ENCODE measurements at regions not wholly inside any gene's neighbourhood (a gene's known extent, or its start where the extent isn't known, plus 50 kb on each side); places are given as distances from the start of the nearest gene placed in this dataset.

DNA sequence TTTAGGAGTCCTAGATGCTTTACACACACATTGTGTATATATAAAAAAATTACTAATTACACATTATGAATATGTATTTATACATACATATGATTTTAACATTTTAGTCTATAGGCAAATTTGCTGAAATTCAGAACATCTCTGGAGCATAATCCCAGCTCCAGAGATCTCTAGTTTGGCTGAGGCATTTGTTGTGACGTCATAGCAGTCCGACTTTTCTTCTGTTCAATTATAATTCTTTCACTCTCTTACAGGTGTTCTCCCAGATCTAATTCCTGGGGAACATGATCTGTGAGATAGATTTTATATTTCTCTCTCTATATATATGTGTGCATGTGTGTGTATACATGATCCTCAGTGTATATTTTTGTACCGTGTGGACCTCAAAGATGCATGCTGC is 1876.2 kb downstream of the EFNA5 start:
- H3K4me2 ChIP-seq (ENCODE audit: low read length) = no peak overlapping the region
- no peaks in the 10 kb centered on the region for H3K36me3 ChIP-seq (ENCODE audit: control insufficient read depth in 1 of 2, insufficient read depth in 2 of 2, low read length in 2 of 2)
- POLR2A ChIA-PET = no interaction called here
- H3K27me3 ChIP-seq (ENCODE audit: insufficient read depth, low read length) = no peaks in the 10 kb centered on the region
- no peak overlapping the region for H3K4me3 ChIP-seq (replicated peaks in 1 of 2; ENCODE audit: low read depth in 1 of 2, low read length in 2 of 2)
- H3K9me2 ChIP-seq (ENCODE audit: insufficient read depth) = no peaks in the 10 kb centered on the region
- H4K20me1 ChIP-seq (ENCODE audit: insufficient read depth) = no peaks in the 10 kb centered on the region
- H3K4me1 ChIP-seq (ENCODE audit: control insufficient read depth in 1 of 2, insufficient read depth in 2 of 2, low read length in 2 of 2) = no peaks in the 10 kb centered on the region
- TF ChIP-seq, protein P1, sequence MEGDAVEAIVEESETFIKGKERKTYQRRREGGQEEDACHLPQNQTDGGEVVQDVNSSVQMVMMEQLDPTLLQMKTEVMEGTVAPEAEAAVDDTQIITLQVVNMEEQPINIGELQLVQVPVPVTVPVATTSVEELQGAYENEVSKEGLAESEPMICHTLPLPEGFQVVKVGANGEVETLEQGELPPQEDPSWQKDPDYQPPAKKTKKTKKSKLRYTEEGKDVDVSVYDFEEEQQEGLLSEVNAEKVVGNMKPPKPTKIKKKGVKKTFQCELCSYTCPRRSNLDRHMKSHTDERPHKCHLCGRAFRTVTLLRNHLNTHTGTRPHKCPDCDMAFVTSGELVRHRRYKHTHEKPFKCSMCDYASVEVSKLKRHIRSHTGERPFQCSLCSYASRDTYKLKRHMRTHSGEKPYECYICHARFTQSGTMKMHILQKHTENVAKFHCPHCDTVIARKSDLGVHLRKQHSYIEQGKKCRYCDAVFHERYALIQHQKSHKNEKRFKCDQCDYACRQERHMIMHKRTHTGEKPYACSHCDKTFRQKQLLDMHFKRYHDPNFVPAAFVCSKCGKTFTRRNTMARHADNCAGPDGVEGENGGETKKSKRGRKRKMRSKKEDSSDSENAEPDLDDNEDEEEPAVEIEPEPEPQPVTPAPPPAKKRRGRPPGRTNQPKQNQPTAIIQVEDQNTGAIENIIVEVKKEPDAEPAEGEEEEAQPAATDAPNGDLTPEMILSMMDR (IDR thresholded peaks at IDR 0.05 in 2 of 3, conservative IDR thresholded peaks at IDR 0.05 in 1 of 3; ENCODE audit: borderline replicate concordance in 1 of 3, insufficient read depth in 1 of 3, low read depth in 2 of 3, low read length in 2 of 3) = no peak
- TF ChIP-seq RAD21 (IDR thresholded peaks at IDR 0.05; ENCODE audit: low read depth) (no peak), ZNF274 (IDR thresholded peaks at IDR 0.05; ENCODE audit: low read depth, low read length) (no peak), TCF7L2 (IDR thresholded peaks at IDR 0.05; ENCODE audit: borderline replicate concordance, extremely low read depth, insufficient read depth, insufficient read length) (no peak), SIN3A (IDR thresholded peaks at IDR 0.05; ENCODE audit: low read depth) (no peak), ELF1 (IDR thresholded peaks at IDR 0.05; ENCODE audit: borderline replicate concordance, low read depth) (no peak), FOSL1 (IDR thresholded peaks at IDR 0.05; ENCODE audit: low read depth) (no peak)
- ATAC-seq (no peak), DNase-seq (ENCODE audit: low read depth, low spot score) (no peak)
- BruUV-seq (replicated peaks) = no TSS peak
- no peaks in the 10 kb centered on the region for H3K79me2 ChIP-seq (ENCODE audit: insufficient read depth, low read length)
- no peak overlapping the region for H3K9ac ChIP-seq (ENCODE audit: low read length)
- H2AFZ ChIP-seq (ENCODE audit: low read depth, low read length, poor library complexity, severe bottlenecking) = no peak overlapping the region
- H3K9me3 ChIP-seq (ENCODE audit: control insufficient read depth in 1 of 2, insufficient read depth in 1 of 2, low read depth in 1 of 2, low read length in 2 of 2) = no peaks in the 10 kb centered on the region
- no peak overlapping the region for H3K27ac ChIP-seq (ENCODE audit: low read depth, low read length)
- RAD21 ChIA-PET (ENCODE audit: low non-redundant PET in 1 of 2, low total read pairs in 2 of 2, uncharacterized antibody in 2 of 2, unreplicated experiment in 2 of 2) = no interaction called here
- intact Hi-C loops (cut with micrococcal nuclease) = no loop called here
- CTCF ChIA-PET = no interaction called here

DNA sequence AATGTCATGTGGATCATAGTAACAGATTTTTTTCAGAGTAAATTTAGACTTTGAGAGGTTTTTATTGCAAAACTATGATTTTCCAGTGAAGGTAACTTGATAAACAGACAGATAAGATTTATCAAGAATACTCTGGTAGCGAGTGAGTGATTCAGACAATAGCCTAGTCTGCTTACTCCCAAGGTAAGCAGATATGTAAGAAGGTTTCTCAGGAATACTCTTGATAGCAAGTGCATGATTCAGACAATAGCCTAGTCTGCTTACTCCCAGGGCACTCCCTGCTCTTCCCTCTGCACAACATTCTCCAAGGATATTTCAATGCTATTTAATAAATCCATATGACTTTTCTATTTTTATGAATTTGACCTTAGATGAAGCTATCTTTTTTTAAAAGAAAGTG is 1881.5 kb downstream of the EFNA5 start:
- H3K36me3 ChIP-seq (ENCODE audit: control insufficient read depth in 1 of 2, insufficient read depth in 2 of 2, low read length in 2 of 2) = no peaks in the 10 kb centered on the region
- no peaks in the 10 kb centered on the region for H4K20me1 ChIP-seq (ENCODE audit: insufficient read depth)
- no peaks in the 10 kb centered on the region for H3K4me1 ChIP-seq (ENCODE audit: control insufficient read depth in 1 of 2, insufficient read depth in 2 of 2, low read length in 2 of 2)
- no peak overlapping the region for H3K9ac ChIP-seq (ENCODE audit: low read length)
- no peak overlapping the region for H2AFZ ChIP-seq (ENCODE audit: low read depth, low read length, poor library complexity, severe bottlenecking)
- no peak for DNase-seq (ENCODE audit: low read depth, low spot score)
- no peak overlapping the region for H3K4me2 ChIP-seq (ENCODE audit: low read length)
- intact Hi-C loops (cut with micrococcal nuclease) = no loop called here
- H3K9me2 ChIP-seq (ENCODE audit: insufficient read depth) = no peaks in the 10 kb centered on the region
- H3K27me3 ChIP-seq (ENCODE audit: insufficient read depth, low read length) = no peaks in the 10 kb centered on the region
- no peak for ATAC-seq
- no TSS peak for BruUV-seq (replicated peaks)
- H3K79me2 ChIP-seq (ENCODE audit: insufficient read depth, low read length) = no peaks in the 10 kb centered on the region
- no peak overlapping the region for H3K4me3 ChIP-seq (replicated peaks in 1 of 2; ENCODE audit: low read depth in 1 of 2, low read length in 2 of 2)
- POLR2A ChIA-PET = no interaction called here
- no peak overlapping the region for H3K27ac ChIP-seq (ENCODE audit: low read depth, low read length)
- H3K9me3 ChIP-seq (ENCODE audit: control insufficient read depth in 1 of 2, insufficient read depth in 1 of 2, low read depth in 1 of 2, low read length in 2 of 2) = no peaks in the 10 kb centered on the region
- no peak for TF ChIP-seq POLR2AphosphoS5 (IDR thresholded peaks at IDR 0.05; ENCODE audit: low read depth, low read length)
- TF ChIP-seq CEBPB (IDR thresholded peaks at IDR 0.05; ENCODE audit: low read depth) = no peak
- TF ChIP-seq, protein P2, sequence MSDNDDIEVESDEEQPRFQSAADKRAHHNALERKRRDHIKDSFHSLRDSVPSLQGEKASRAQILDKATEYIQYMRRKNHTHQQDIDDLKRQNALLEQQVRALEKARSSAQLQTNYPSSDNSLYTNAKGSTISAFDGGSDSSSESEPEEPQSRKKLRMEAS (IDR thresholded peaks at IDR 0.05) = no peak
- no peak for TF ChIP-seq CBX3 (IDR thresholded peaks at IDR 0.05; ENCODE audit: low read depth)
- TF ChIP-seq RAD21 (IDR thresholded peaks at IDR 0.05; ENCODE audit: low read depth) = no peak
- TF ChIP-seq FOSL1 (IDR thresholded peaks at IDR 0.05; ENCODE audit: low read depth) = no peak
- no peak for TF ChIP-seq ELF1 (IDR thresholded peaks at IDR 0.05; ENCODE audit: borderline replicate concordance, low read depth)
- no peak for TF ChIP-seq ZFX (IDR thresholded peaks at IDR 0.05)
- TF ChIP-seq EGR1 (IDR thresholded peaks at IDR 0.05; ENCODE audit: low read depth) = no peak
- CTCF ChIA-PET = no interaction called here
- RAD21 ChIA-PET (ENCODE audit: low non-redundant PET in 1 of 2, low total read pairs in 2 of 2, uncharacterized antibody in 2 of 2, unreplicated experiment in 2 of 2) = no interaction called here

Data from HCT116 (cell line).